ENCODE measurements at regions not wholly inside any gene's neighbourhood (a gene's known extent, or its start where the extent isn't known, plus 50 kb on each side); places are given as distances from the start of the nearest gene placed in this dataset.

GRCh38 chr6:164283574-164283973 lies 869.1 kb downstream of the QKI start:
- no peaks in the 10 kb centered on the region for H3K27me3 Mint-ChIP-seq (ENCODE audit: unreplicated experiment)
- H3K36me3 Mint-ChIP-seq (ENCODE audit: low read depth, unreplicated experiment): no peaks in the 10 kb centered on the region
- H3K4me3 Mint-ChIP-seq (ENCODE audit: unreplicated experiment): no peak overlapping the region
- H3K9me3 Mint-ChIP-seq (ENCODE audit: unreplicated experiment): no peaks in the 10 kb centered on the region
- H3K4me1 Mint-ChIP-seq (ENCODE audit: unreplicated experiment): no peaks in the 10 kb centered on the region
- no peak for TF ChIP-seq CTCF (IDR thresholded peaks at IDR 0.05; ENCODE audit: unreplicated experiment)
- H3K27ac Mint-ChIP-seq (ENCODE audit: unreplicated experiment): no peak overlapping the region
- DNase-seq (ENCODE audit: low spot score): no peak

- Mint-ChIP-seq H3K4me1 (ENCODE audit: unreplicated experiment) (no peaks in the 10 kb centered on the region), H3K27me3 (ENCODE audit: unreplicated experiment) (no peaks in the 10 kb centered on the region), H3K36me3 (ENCODE audit: low read depth, unreplicated experiment) (no peaks in the 10 kb centered on the region), H3K27ac (ENCODE audit: unreplicated experiment) (no peak overlapping the region), H3K4me3 (ENCODE audit: unreplicated experiment) (no peak overlapping the region), H3K9me3 (ENCODE audit: unreplicated experiment) (no peaks in the 10 kb centered on the region)
- TF ChIP-seq CTCF (IDR thresholded peaks at IDR 0.05; ENCODE audit: unreplicated experiment): no peak
- no peak for DNase-seq (ENCODE audit: low spot score)
Observed at GRCh38 chr6:164276211-164276610, 861.7 kb downstream of the QKI start.

DNA sequence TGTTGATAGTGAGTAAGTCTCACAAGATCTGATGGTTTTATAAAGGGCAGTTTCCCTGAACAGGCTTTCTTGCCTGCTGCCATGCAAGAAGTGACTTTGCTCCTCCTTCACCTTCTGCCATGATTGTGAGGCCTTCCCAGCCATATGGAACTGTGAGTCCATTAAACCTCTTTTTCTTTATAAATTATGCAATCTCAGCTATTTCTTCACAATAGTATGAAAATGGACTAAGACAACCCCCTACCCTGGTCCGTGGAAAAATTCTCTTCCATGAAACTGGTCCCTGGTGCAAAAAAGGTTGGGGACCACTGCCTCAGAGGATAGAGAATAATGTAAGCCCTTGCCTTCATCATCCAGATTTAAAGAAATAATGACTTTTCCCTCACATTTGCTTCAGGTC lies 861.3 kb downstream of the QKI start:
- Mint-ChIP-seq H3K27me3 (ENCODE audit: unreplicated experiment) (no peaks in the 10 kb centered on the region), H3K4me3 (ENCODE audit: unreplicated experiment) (no peak overlapping the region), H3K4me1 (ENCODE audit: unreplicated experiment) (no peaks in the 10 kb centered on the region), H3K27ac (ENCODE audit: unreplicated experiment) (no peak overlapping the region), H3K36me3 (ENCODE audit: low read depth, unreplicated experiment) (no peaks in the 10 kb centered on the region), H3K9me3 (ENCODE audit: unreplicated experiment) (no peaks in the 10 kb centered on the region)
- no peak for DNase-seq (ENCODE audit: low spot score)
- no peak for TF ChIP-seq CTCF (IDR thresholded peaks at IDR 0.05; ENCODE audit: unreplicated experiment)

DNA sequence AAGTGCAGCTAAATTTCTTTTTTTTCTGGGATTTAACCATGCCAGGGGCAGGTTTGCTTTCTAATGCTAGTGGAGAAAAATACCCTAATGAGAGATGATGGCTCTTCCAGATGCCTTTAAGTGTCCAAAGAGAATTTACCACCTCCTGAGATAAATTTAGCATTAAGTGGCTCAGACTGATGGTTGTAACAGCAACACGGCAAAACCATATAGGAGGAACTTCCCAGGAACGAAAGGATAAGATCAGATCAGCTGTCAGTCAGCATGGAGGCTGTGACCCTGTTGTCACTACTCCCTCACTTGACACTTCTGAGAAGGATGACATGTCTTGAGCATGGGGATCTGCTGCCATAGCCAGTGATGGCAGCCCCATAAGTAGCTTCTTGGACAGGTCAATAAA lies 860.0 kb downstream of the QKI start:
- DNase-seq (ENCODE audit: low spot score): no peak
- H3K36me3 Mint-ChIP-seq (ENCODE audit: low read depth, unreplicated experiment): no peaks in the 10 kb centered on the region
- H3K4me3 Mint-ChIP-seq (ENCODE audit: unreplicated experiment): no peak overlapping the region
- H3K27me3 Mint-ChIP-seq (ENCODE audit: unreplicated experiment): no peaks in the 10 kb centered on the region
- TF ChIP-seq CTCF (IDR thresholded peaks at IDR 0.05; ENCODE audit: unreplicated experiment): no peak
- H3K9me3 Mint-ChIP-seq (ENCODE audit: unreplicated experiment): no peaks in the 10 kb centered on the region
- H3K4me1 Mint-ChIP-seq (ENCODE audit: unreplicated experiment): no peaks in the 10 kb centered on the region
- no peak overlapping the region for H3K27ac Mint-ChIP-seq (ENCODE audit: unreplicated experiment)

DNA sequence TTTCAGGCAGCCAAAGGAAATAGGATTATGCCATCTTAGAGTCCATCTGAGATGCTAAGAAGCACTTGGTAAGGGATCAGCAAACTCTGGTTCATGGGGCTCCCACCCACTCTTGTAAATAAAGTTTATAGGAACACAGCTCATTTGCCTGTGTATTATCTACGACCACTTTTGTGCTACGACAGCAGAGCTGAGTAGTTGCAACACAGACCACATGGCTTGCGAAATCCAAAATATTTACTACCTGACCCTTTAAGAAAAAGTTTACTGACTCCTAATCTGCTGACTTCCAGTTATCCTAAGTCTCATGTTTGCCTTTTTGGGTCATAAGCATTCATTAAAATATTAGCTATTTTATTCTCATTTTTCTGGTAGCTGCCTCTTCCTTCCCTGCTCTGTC lies 859.0 kb downstream of the QKI start:
- H3K27ac Mint-ChIP-seq (ENCODE audit: unreplicated experiment): no peak overlapping the region
- no peaks in the 10 kb centered on the region for H3K4me1 Mint-ChIP-seq (ENCODE audit: unreplicated experiment)
- H3K27me3 Mint-ChIP-seq (ENCODE audit: unreplicated experiment): no peaks in the 10 kb centered on the region
- DNase-seq (ENCODE audit: low spot score): no peak
- no peaks in the 10 kb centered on the region for H3K36me3 Mint-ChIP-seq (ENCODE audit: low read depth, unreplicated experiment)
- no peaks in the 10 kb centered on the region for H3K9me3 Mint-ChIP-seq (ENCODE audit: unreplicated experiment)
- H3K4me3 Mint-ChIP-seq (ENCODE audit: unreplicated experiment): no peak overlapping the region
- TF ChIP-seq CTCF (IDR thresholded peaks at IDR 0.05; ENCODE audit: unreplicated experiment): no peak
